ENCODE measurements at regions not wholly inside any gene's neighbourhood (a gene's known extent, or its start where the extent isn't known, plus 50 kb on each side); places are given as distances from the start of the nearest gene placed in this dataset.

DNA sequence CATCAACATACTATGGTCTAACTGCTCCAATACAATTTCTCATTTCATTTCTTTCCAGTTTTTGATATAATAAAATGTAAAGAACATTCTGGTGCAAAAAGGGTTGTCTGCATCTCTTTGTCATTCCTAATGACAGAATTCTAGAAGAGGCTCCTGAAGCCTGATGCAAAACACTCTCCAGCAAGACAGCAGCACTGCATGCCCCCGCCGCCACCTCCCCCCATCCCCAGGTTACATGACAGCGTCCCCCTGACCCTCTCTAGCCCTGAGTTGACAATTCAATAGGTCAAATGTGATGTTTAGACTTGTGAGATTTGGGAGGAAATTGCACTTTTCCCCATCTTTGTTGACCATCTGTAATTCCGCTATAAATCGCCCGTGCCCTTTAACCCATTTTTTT lies 64.6 kb upstream of the C1orf21 start:
- TF ChIP-seq CTCF (IDR thresholded peaks at IDR 0.05) (no peak), POLR2A (IDR thresholded peaks at IDR 0.05) (no peak)
